Right lobe of liver (tissue), 6 donors: ENCODE measurements at regions not wholly inside any gene's neighbourhood (a gene's known extent, or its start where the extent isn't known, plus 50 kb on each side); places are given as distances from the start of the nearest gene placed in this dataset.

Source experiments
- ATAC-seq, 4 donors: fragments of 200-7000 bp; cut with Tn5 transposase; one replicate each; pipeline ENCODE4 v1.9.1; 2020; ENCODE audit warnings: mild to moderate bottlenecking in 4 of 4, moderate library complexity in 4 of 4
- DNase-seq, 3 donors: peaks; one replicate each; pipeline ENCODE4 v3.0.0-alpha.2; 2020
- H3K27ac ChIP-seq, 3 donors: fragments of 200-600 bp; one replicate each; pipeline ENCODE4 v1.8.0; 2022
- H3K27me3 ChIP-seq, 2 donors: fragments of 200-600 bp; one replicate each; pipeline ENCODE4 v1.8.0; 2022
- H3K36me3 ChIP-seq, 4 donors: fragments of 200-600 bp; sonication (generic) in 1 of 4; one replicate each; pipeline versions ENCODE4 v1.5.1 to v1.8.0; 2017 to 2022; ENCODE audit warnings: control low read depth in 1 of 4
- H3K4me1 ChIP-seq, 4 donors: fragments of 200-600 bp; sonication (generic) in 1 of 4; one replicate each; pipeline versions ENCODE4 v1.5.1 to v1.8.0; 2017 to 2022; ENCODE audit warnings: control low read depth in 1 of 4
- H3K4me3 ChIP-seq, 3 donors: fragments of 200-600 bp; one replicate each; pipeline ENCODE4 v1.8.0; 2022
- H3K9me3 ChIP-seq, 4 donors: fragments of 200-600 bp; sonication (generic) in 1 of 4; one replicate each; pipeline versions ENCODE4 v1.5.1 to v1.8.0; 2017 to 2022; ENCODE audit warnings: control low read depth in 1 of 4
- POLR2A ChIP-seq: fragments of 450-650 bp; IDR thresholded peaks from one replicate; pipeline ENCODE4 v1.6.1; 2017; ENCODE audit warnings: antibody characterized with exemption, mild to moderate bottlenecking
- WGBS: methylation state at CpG from one replicate; pipeline ENCODE4 v1.1.6; 2018; ENCODE audit warnings: low coverage, low lambda C conversion rate; ENCODE audit not compliant: insufficient coverage; ENCODE audit errors: missing lambda C conversion rate; 5-methylcytosine and 5-hydroxymethylcytosine counted together
- intact Hi-C, 2 donors: fragments of 100-400 bp; cut with DNase I; formaldehyde crosslinking; loops; one replicate each; pipeline versions ENCODE4 v1.11.2 to v1.14.1; 2022
- TF ChIP-seq, protein P1 (sequence below), 4 donors: fragments of 200-600 bp in 3 of 4; fragments of 450-650 bp in 1 of 4; IDR thresholded peaks; one replicate each; pipeline versions ENCODE4 v1.5.1 to v1.8.0; 2016 to 2022; ENCODE audit warnings: antibody characterized with exemption in 4 of 4, mild to moderate bottlenecking in 2 of 4
- donor health status: DM: no; HTN: yes; CAD: no.
- donor health status: DM: no; HTN: no; CAD: no.
- donor health status: DM: no; HTN: no; CAD: no.
- donor health status: DM: no; HTN: yes; CAD: no.
- donor health status: DM: no; HTN: yes; CAD: no.

- no peaks in the 10 kb centered on the region for H3K36me3 ChIP-seq
- H3K27ac ChIP-seq: no peak overlapping the region
- DNase-seq: no peak
- H3K27me3 ChIP-seq: no peaks in the 10 kb centered on the region
- H3K4me1 ChIP-seq: no peaks in the 10 kb centered on the region
- WGBS: 61% methylated on average over 14 of the region's 14 CpGs
- no peak overlapping the region for H3K4me3 ChIP-seq
- no peak for ATAC-seq
- intact Hi-C loops: no loop called here
- H3K9me3 ChIP-seq: no peaks in the 10 kb centered on the region
- no peak for TF ChIP-seq POLR2A
- TF ChIP-seq, protein P1, sequence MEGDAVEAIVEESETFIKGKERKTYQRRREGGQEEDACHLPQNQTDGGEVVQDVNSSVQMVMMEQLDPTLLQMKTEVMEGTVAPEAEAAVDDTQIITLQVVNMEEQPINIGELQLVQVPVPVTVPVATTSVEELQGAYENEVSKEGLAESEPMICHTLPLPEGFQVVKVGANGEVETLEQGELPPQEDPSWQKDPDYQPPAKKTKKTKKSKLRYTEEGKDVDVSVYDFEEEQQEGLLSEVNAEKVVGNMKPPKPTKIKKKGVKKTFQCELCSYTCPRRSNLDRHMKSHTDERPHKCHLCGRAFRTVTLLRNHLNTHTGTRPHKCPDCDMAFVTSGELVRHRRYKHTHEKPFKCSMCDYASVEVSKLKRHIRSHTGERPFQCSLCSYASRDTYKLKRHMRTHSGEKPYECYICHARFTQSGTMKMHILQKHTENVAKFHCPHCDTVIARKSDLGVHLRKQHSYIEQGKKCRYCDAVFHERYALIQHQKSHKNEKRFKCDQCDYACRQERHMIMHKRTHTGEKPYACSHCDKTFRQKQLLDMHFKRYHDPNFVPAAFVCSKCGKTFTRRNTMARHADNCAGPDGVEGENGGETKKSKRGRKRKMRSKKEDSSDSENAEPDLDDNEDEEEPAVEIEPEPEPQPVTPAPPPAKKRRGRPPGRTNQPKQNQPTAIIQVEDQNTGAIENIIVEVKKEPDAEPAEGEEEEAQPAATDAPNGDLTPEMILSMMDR (IDR thresholded peaks at IDR 0.05): no peak
Observed at GRCh38 chr2:177038787-177039484, 173.7 kb upstream of the HNRNPA3 start.

DNA sequence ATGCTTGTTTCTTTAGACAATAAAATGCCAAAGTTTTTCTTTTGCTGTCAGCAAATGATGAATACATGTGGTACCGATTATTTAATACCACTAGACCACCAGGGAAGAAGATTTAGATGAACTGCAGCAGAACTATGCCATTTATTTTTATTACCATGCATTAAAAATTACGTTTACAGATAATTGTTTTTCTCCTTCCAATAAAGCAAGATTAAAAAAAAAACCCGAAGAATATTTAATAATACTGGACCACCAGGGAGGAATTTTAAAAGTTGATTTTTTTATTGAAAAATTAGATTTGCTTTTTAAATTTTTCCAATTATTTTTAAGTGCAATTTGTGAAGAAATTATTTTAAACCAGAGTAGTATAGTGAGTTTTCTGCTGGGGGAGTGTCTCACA, 170.3 kb upstream of the HNRNPA3 start:
- Histone ChIP-seq H3K27me3 (no peaks in the 10 kb centered on the region), H3K9me3 (no peaks in the 10 kb centered on the region), H3K36me3 (no peaks in the 10 kb centered on the region), H3K4me3 (no peak overlapping the region), H3K27ac (no peak overlapping the region), H3K4me1 (no peaks in the 10 kb centered on the region)
- WGBS: 58% methylated on average over 3 of the region's 3 CpGs
- DNase-seq: no peak
- intact Hi-C loops: no loop called here
- TF ChIP-seq, protein P1 (IDR thresholded peaks at IDR 0.05): no peak
- TF ChIP-seq POLR2A: no peak
- no peak for ATAC-seq

- TF ChIP-seq, protein P1 (IDR thresholded peaks at IDR 0.05): no peak
- no peak for TF ChIP-seq POLR2A
- H3K27me3 ChIP-seq: no peaks in the 10 kb centered on the region
- WGBS: 33% methylated on average over 2 of the region's 2 CpGs
- H3K4me1 ChIP-seq: no peaks in the 10 kb centered on the region
- intact Hi-C loops: no loop called here
- ATAC-seq (no peak), DNase-seq (no peak)
- H3K27ac ChIP-seq: no peak overlapping the region
- no peaks in the 10 kb centered on the region for H3K9me3 ChIP-seq
- no peak overlapping the region for H3K4me3 ChIP-seq
- H3K36me3 ChIP-seq: no peaks in the 10 kb centered on the region
Observed at GRCh38 chr2:177044671-177045070, 167.9 kb upstream of the HNRNPA3 start.

- Histone ChIP-seq H3K36me3 (no peaks in the 10 kb centered on the region), H3K4me3 (no peak overlapping the region), H3K27me3 (no peaks in the 10 kb centered on the region), H3K27ac (no peak overlapping the region), H3K4me1 (no peaks in the 10 kb centered on the region), H3K9me3 (no peaks in the 10 kb centered on the region)
- ATAC-seq: no peak
- intact Hi-C loops: no loop called here
- no peak for TF ChIP-seq POLR2A
- TF ChIP-seq, protein P1 (IDR thresholded peaks at IDR 0.05): no peak
- no peak for DNase-seq
Observed at GRCh38 chr2:177048981-177049380, 163.6 kb upstream of the HNRNPA3 start.

- H3K4me3 ChIP-seq: no peak overlapping the region
- no peaks in the 10 kb centered on the region for H3K4me1 ChIP-seq
- H3K27me3 ChIP-seq: no peaks in the 10 kb centered on the region
- WGBS: 9% methylated on average over 1 of the region's 1 CpG
- intact Hi-C loops: no loop called here
- no peaks in the 10 kb centered on the region for H3K9me3 ChIP-seq
- no peak for DNase-seq
- H3K36me3 ChIP-seq: no peaks in the 10 kb centered on the region
- TF ChIP-seq POLR2A: no peak
- TF ChIP-seq, protein P1 (IDR thresholded peaks at IDR 0.05): no peak
- ATAC-seq: no peak
- no peak overlapping the region for H3K27ac ChIP-seq
Observed at GRCh38 chr2:177051278-177051677, 161.3 kb upstream of the HNRNPA3 start.
